ENCODE measurements at regions not wholly inside any gene's neighbourhood (a gene's known extent, or its start where the extent isn't known, plus 50 kb on each side); places are given as distances from the start of the nearest gene placed in this dataset.

DNA sequence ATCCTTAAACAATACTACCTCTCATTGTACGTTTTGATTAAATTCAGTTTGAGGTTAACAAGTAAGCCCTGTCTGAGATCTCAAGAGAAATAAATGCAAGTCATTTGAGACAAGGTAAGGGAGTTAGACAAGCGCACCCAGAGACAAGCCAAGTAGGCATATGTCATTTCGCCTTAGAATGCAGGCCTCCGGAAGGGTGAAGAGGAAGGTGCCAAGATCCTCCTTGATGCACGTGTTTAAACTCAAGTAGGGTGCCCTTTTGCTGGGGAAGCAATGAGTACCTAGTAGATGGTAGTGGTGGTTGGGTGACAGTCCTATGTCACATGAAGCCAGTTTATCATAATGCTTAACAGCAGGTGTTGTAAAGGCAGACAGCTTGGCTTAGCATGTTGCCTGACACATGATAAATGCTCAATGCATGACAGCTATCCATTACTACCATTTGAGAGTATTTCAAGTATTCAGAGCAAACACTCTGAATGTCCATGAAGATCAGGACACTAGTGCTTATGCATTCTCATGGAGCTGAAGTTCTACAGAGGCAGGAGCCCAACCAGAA is 415.9 kb downstream of the TMEM135 start:
- TF ChIP-seq, protein P1, sequence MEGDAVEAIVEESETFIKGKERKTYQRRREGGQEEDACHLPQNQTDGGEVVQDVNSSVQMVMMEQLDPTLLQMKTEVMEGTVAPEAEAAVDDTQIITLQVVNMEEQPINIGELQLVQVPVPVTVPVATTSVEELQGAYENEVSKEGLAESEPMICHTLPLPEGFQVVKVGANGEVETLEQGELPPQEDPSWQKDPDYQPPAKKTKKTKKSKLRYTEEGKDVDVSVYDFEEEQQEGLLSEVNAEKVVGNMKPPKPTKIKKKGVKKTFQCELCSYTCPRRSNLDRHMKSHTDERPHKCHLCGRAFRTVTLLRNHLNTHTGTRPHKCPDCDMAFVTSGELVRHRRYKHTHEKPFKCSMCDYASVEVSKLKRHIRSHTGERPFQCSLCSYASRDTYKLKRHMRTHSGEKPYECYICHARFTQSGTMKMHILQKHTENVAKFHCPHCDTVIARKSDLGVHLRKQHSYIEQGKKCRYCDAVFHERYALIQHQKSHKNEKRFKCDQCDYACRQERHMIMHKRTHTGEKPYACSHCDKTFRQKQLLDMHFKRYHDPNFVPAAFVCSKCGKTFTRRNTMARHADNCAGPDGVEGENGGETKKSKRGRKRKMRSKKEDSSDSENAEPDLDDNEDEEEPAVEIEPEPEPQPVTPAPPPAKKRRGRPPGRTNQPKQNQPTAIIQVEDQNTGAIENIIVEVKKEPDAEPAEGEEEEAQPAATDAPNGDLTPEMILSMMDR (IDR thresholded peaks at IDR 0.05): no peak
- TF ChIP-seq POLR2A (IDR thresholded peaks at IDR 0.05): no peak

Measured in Peyer's patch (tissue), 4 donors.